ENCODE measurements at regions not wholly inside any gene's neighbourhood (a gene's known extent, or its start where the extent isn't known, plus 50 kb on each side); places are given as distances from the start of the nearest gene placed in this dataset.

GRCh38 chr19:29396925-29397324 lies 128.9 kb upstream of the VSTM2B start:
- no peak for DNase-seq (ENCODE audit: low read depth in 2 of 2)

- DNase-seq (ENCODE audit: low read depth in 2 of 2): no peak
Measured at GRCh38 chr19:29397748-29398147, 128.0 kb upstream of the VSTM2B start.

- no peak for DNase-seq (ENCODE audit: low read depth in 2 of 2)
Measured at GRCh38 chr19:29399804-29400203, 126.0 kb upstream of the VSTM2B start.

- DNase-seq (ENCODE audit: low read depth in 2 of 2): no peak
Measured at GRCh38 chr19:29400917-29401711, 124.7 kb upstream of the VSTM2B start.

- no peak for DNase-seq (ENCODE audit: low read depth in 2 of 2)
Measured at GRCh38 chr19:29401712-29402421, 123.9 kb upstream of the VSTM2B start.

GRCh38 chr19:29402563-29402962 lies 123.2 kb upstream of the VSTM2B start:
- no peak for DNase-seq (ENCODE audit: low read depth in 2 of 2)

GRCh38 chr19:29404015-29404414 lies 121.8 kb upstream of the VSTM2B start:
- DNase-seq (ENCODE audit: low read depth in 2 of 2): no peak

GRCh38 chr19:29404951-29405727 lies 120.7 kb upstream of the VSTM2B start:
- no peak for DNase-seq (ENCODE audit: low read depth in 2 of 2)

- no peak for DNase-seq (ENCODE audit: low read depth in 2 of 2)
Measured at GRCh38 chr19:29405728-29405995, 120.1 kb upstream of the VSTM2B start.

GRCh38 chr19:29409076-29409862 lies 116.5 kb upstream of the VSTM2B start:
- DNase-seq (ENCODE audit: low read depth in 2 of 2): no peak

- no peak for DNase-seq (ENCODE audit: low read depth in 2 of 2)
Measured at GRCh38 chr19:29410601-29411000, 115.2 kb upstream of the VSTM2B start.

GRCh38 chr19:29411113-29411581 lies 114.6 kb upstream of the VSTM2B start:
- DNase-seq (ENCODE audit: low read depth in 2 of 2): no peak

- no peak for DNase-seq (ENCODE audit: low read depth in 2 of 2)
Measured at GRCh38 chr19:29413435-29413834, 112.4 kb upstream of the VSTM2B start.

GRCh38 chr19:29415507-29415906 lies 110.3 kb upstream of the VSTM2B start:
- DNase-seq (ENCODE audit: low read depth in 2 of 2): no peak

GRCh38 chr19:29417048-29417447 lies 108.7 kb upstream of the VSTM2B start:
- no peak for DNase-seq (ENCODE audit: low read depth in 2 of 2)

- DNase-seq (ENCODE audit: low read depth in 2 of 2): no peak
Measured at GRCh38 chr19:29418201-29418600, 107.6 kb upstream of the VSTM2B start.

- no peak for DNase-seq (ENCODE audit: low read depth in 2 of 2)
Measured at GRCh38 chr19:29420065-29420464, 105.7 kb upstream of the VSTM2B start.

GRCh38 chr19:29420482-29421195 lies 105.2 kb upstream of the VSTM2B start:
- DNase-seq (ENCODE audit: low read depth in 2 of 2): no peak

GRCh38 chr19:29421196-29421545 lies 104.6 kb upstream of the VSTM2B start:
- no peak for DNase-seq (ENCODE audit: low read depth in 2 of 2)

- no peak for DNase-seq (ENCODE audit: low read depth in 2 of 2)
Measured at GRCh38 chr19:29422047-29422446, 103.7 kb upstream of the VSTM2B start.

- no peak for DNase-seq (ENCODE audit: low read depth in 2 of 2)
Measured at GRCh38 chr19:29422486-29423085, 103.2 kb upstream of the VSTM2B start.
